HPDE6-E6E7 (cell line): ENCODE measurements at regions not wholly inside any gene's neighbourhood (a gene's known extent, or its start where the extent isn't known, plus 50 kb on each side); places are given as distances from the start of the nearest gene placed in this dataset.

ENCODE experiments used
- DNase-seq: peaks from one replicate; pipeline ENCODE4 v3.0.0; 2011; ENCODE audit warnings: missing footprints; ENCODE audit errors: extremely low spot score

DNA sequence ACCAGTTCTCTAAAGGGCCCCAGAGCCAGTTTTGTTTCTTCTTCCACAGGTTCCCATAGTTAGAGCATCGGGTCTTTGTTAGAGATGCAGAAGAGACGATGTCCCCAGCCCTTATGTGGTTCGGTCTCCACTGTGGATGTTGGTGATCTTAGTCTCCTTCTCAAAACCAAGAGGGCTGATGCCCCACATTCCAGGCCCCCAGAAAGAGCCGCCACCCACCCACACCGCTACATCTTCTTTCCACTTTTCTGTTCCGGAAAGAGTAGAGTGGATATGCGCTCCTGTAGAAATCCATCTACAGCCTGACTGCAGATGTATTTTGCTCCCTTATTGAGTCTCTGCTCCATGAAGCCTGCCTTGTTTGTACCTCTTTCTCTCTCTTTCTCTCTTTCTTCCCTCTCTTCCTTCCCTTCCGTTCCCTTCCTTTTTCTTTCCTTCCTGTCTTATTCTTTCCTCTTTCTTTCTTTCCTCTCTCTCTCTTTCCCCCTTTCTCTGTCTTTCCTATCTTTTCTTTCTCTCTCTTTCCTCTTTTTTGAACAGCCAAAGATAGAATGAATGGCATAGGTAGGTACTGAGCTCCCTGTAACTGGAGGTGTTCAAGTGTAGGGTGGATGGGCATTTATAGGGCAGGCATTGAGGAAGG, 224.3 kb downstream of the SEC14L1 start:
- no peak for DNase-seq

GRCh38 chr17:77365584-77366186, 224.9 kb downstream of the SEC14L1 start:
- DNase-seq = no peak

- no peak for DNase-seq
Observed at GRCh38 chr17:77366206-77366557, 225.4 kb downstream of the SEC14L1 start.

GRCh38 chr17:77366558-77367245, 225.9 kb downstream of the SEC14L1 start:
- no peak for DNase-seq

DNA sequence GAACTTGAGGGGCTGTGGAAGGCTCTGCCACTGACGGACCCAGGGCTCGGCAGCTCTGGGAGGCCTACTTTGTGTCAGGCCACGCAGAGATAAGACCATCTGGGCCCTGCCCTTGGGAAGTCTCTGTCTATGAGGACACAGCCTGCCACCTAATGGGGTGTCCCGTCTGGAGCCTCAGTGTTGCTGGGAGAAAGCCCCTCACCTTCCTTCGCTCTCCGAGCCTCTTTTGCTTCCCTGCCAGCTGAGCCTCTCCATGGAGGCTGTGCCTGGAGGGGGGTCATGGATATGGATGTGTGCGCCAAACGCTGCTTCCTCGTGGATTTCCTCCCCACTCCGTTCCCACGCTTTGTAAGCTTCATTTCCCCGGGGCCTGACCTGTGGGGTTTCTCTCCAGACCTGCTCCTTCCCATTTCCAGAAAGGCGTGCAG, 228.8 kb downstream of the SEC14L1 start:
- no peak for DNase-seq

DNA sequence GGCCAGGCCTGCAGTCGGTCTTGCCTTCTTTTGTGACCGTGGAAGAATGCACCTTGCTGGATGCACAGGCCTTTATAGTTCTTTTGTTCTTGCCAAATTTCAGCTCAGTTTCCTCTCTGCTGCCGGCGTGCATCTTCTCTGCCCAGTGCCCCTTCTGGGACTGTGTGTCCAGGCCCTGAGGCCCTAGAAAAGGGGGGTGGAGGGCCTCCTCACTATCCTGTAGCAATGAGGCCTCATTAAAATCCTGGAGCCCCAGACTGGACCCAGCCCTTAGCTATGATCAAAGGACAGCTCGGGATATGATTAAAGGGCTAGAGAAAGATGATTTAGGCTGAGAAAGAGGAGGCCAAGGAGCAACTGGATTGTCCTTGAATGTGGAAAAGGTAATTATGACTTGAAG, 229.8 kb downstream of the SEC14L1 start:
- DNase-seq = no peak

GRCh38 chr17:77371117-77371887, 230.5 kb downstream of the SEC14L1 start:
- DNase-seq = no peak

GRCh38 chr17:77371888-77372443, 231.2 kb downstream of the SEC14L1 start:
- DNase-seq = no peak

- DNase-seq = no peak
Observed at GRCh38 chr17:77372444-77373298, 231.9 kb downstream of the SEC14L1 start.

- DNase-seq = no peak
Observed at GRCh38 chr17:77373299-77374169, 232.8 kb downstream of the SEC14L1 start.

- DNase-seq = no peak
Observed at GRCh38 chr17:77374170-77374936, 233.6 kb downstream of the SEC14L1 start.

DNA sequence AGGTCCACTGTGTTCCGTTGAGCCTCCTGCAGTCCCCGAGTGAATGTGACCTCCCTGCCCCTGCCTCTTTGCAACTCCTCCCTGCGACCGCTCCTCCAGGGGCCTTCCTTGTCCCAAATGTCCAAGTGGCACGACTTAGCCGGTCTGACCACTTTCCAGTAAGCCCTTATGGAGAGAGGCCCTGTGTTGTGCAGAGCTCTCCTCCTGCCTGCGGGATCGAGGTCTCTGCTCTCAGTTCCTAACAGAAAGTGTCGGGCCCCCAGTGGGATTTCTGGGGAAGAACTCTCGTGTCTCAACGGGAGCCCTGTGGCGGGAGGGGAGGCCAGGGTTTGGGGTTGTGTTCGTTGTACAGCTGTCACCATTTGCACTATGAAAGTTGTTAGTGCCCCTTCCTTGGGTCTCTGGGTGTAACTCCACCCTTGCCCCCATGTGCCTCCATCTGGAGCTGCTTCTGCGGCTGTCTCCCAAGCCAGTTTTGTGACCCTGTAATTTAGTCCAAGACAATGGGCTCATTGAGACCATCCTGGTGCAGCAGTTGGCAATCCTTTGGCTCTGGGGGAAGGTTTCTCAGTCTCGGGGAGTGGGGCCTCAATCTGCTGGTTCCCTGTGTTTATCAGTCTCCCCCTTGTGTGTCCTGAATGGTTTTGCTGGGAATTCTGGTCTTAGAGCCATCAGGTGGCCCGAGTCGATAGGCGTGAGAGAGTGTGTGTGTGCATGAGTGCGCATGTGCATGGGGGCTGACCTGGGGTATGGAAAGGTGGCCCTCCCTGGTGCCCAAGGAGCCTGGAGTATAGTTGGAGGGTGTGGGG, 234.5 kb downstream of the SEC14L1 start:
- DNase-seq = no peak

DNA sequence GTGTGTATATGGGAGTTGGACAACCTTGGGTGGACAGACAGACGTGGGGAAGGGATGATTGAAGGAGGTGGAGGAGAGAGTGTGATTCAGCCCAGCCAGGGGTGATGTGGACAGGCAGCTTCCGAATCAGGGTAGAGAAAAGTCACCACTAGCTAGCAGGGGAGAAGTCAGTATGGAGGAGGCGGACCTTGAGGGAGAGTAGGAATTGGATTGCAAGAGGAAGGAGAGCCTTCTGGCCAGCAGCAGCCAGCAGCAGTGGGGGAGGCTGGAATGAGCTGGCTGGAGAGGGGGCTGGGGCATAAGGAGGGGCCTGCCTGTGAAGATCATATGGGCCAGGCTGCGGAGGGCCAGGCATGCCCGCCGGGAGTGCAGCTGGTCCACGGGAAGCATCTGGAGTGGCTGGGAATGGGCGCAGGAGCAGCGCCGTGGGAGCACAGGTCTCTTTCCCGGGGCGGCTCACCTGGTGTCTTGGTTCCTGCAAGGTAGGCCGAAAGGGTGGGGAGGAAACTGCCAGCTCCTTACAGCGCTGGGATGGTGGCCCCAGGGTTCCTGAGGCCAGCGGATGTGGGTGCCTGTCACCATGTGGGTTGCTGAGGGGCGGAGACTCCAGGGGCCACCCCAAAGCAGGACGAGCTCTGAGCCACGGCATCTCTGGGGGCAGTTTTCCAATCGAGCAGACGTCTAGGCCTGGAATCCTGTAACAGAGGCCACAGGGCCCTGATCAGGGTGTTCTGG, 235.3 kb downstream of the SEC14L1 start:
- DNase-seq = no peak

DNA sequence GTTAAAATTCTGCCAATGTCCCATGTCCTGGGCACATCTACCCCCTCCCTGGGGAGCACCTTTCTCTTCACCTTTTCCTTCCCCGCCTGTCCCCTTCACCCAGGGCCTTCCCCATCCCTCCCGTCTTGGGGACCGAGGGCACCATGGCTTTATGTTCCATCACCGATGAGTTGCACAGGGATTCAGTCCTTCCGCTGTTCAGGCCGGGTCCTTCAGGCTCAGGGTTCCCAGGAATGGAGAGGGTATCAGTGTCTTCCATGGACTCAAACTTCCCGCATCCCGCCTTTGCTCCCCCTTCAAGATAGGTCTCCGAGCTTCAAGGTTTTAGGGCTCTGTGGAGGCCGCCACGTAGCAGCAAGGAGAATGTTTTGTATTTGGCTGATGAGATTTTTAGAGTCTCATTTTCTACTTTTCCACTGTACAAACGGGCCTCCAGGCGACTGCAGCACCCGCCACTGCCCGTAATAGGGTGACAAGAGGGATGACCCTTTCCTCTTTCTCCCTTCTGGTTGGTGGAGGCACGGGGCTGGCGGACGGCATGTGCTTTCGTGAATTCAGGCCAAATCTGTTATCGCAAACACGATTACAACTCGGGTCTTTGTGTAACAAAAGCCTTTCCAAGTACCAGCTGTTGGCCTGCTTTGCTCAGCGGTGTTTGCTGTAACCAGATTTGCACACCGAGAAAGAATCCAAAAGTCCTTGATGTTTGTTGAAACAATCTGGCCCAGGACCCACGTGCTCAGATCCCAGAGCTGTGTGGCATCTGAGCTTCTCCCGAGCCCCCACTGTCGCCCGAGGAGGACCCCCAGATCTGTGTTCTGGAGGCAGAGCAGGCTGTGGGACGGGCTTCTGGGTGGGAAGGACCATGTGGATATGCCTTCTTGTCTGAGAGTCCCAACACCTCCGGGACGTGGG, 236.3 kb downstream of the SEC14L1 start:
- no peak for DNase-seq

DNA sequence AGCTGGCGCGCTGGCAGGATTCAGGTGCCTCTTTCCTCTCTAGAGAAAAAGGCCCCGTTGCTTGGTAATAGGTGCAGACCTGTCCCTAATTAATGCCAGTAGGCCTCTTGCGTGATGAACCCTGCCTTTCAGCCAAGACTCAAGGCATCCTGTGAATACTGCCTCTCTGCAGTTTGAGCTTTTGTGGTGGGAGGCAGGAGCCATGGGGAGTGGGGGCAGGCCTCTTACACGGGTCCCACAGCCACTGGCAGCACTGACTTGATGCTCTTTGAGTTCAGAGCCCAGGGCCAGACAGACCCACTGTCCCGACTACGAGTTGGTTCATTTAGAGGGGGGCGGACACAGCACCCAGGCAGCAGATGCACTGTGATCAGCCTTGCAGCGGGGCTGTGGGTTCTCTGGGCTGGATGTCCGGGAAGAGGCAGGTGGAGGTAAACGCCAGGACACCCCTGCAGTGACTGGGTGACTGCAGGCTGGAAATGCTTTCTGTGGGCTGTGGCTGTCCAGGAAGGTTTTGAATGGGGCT, 237.0 kb downstream of the SEC14L1 start:
- DNase-seq = no peak

GRCh38 chr17:77378318-77379064, 237.7 kb downstream of the SEC14L1 start:
- no peak for DNase-seq
